OCI-M1 (cell line): ENCODE measurements at regions not wholly inside any gene's neighbourhood (a gene's known extent, or its start where the extent isn't known, plus 50 kb on each side); places are given as distances from the start of the nearest gene placed in this dataset.
"Not testable (repeated sequence)": the region's sequence is repeated elsewhere in the genome, so short reads cannot be mapped to it uniquely, and the experiment has no call there.

ENCODE experiments used
- DNase-seq: peaks from one replicate; lab custom pipeline; 2025; lab: John Stamatoyannopoulos, UW

- no peak for DNase-seq
Observed at GRCh38 chr4:175033162-175033561, 115.0 kb downstream of the ADAM29 start.

- no peak for DNase-seq
Observed at GRCh38 chr4:175034007-175034406, 115.8 kb downstream of the ADAM29 start.

- DNase-seq: no peak
Observed at GRCh38 chr4:175034986-175035705, 117.0 kb downstream of the ADAM29 start.

GRCh38 chr4:175035905-175036304 lies 117.7 kb downstream of the ADAM29 start:
- no peak for DNase-seq

GRCh38 chr4:175048111-175048784 lies 130.1 kb downstream of the ADAM29 start:
- no peak for DNase-seq

GRCh38 chr4:175048906-175049305 lies 130.7 kb downstream of the ADAM29 start:
- DNase-seq: no peak

- DNase-seq: no peak
Observed at GRCh38 chr4:175051974-175052373, 133.8 kb downstream of the ADAM29 start.

GRCh38 chr4:175054980-175055379 lies 136.8 kb downstream of the ADAM29 start:
- no peak for DNase-seq

- no peak for DNase-seq
Observed at GRCh38 chr4:175062183-175062592, 144.0 kb downstream of the ADAM29 start.

- DNase-seq: no peak
Observed at GRCh38 chr4:175065228-175065627, 147.1 kb downstream of the ADAM29 start.

- DNase-seq: no peak
Observed at GRCh38 chr4:175066923-175067627, 148.9 kb downstream of the ADAM29 start.

- DNase-seq: no peak
Observed at GRCh38 chr4:175068266-175068665, 150.1 kb downstream of the ADAM29 start.

GRCh38 chr4:175070444-175070843 lies 152.3 kb downstream of the ADAM29 start:
- no peak for DNase-seq

- DNase-seq: no peak
Observed at GRCh38 chr4:175071123-175071522, 153.0 kb downstream of the ADAM29 start.

GRCh38 chr4:175087145-175087544 lies 169.0 kb downstream of the ADAM29 start:
- no peak for DNase-seq

GRCh38 chr4:175090116-175090515 lies 172.0 kb downstream of the ADAM29 start:
- DNase-seq: no peak

GRCh38 chr4:175091649-175092048 lies 173.5 kb downstream of the ADAM29 start:
- DNase-seq: no peak

GRCh38 chr4:175092114-175092513 lies 174.0 kb downstream of the ADAM29 start:
- DNase-seq: no peak

GRCh38 chr4:175093055-175093454 lies 174.9 kb downstream of the ADAM29 start:
- not testable (repeated sequence) for DNase-seq

- no peak for DNase-seq
Observed at GRCh38 chr4:175103403-175103802, 185.2 kb downstream of the ADAM29 start.

- no peak for DNase-seq
Observed at GRCh38 chr4:175106301-175106700, 188.1 kb downstream of the ADAM29 start.

- DNase-seq: peak; percentile 35
Observed at GRCh38 chr4:175109933-175110332, 191.8 kb downstream of the ADAM29 start.
